ENCODE measurements at regions not wholly inside any gene's neighbourhood (a gene's known extent, or its start where the extent isn't known, plus 50 kb on each side); places are given as distances from the start of the nearest gene placed in this dataset.

GRCh38 chr17:34090593-34090992 lies 164.5 kb upstream of the CCL2 start:
- TF ChIP-seq POLR2A (IDR thresholded peaks at IDR 0.05) (no peak), CTCF (IDR thresholded peaks at IDR 0.05) (no peak)

Measured in heart left ventricle (tissue), 13 donors.